ENCODE measurements at regions not wholly inside any gene's neighbourhood (a gene's known extent, or its start where the extent isn't known, plus 50 kb on each side); places are given as distances from the start of the nearest gene placed in this dataset.

- no peaks in the 10 kb centered on the region for H3K79me2 ChIP-seq (ENCODE audit: insufficient read depth, low read length)
- no peak overlapping the region for H3K9ac ChIP-seq (ENCODE audit: low read depth, low read length, poor library complexity, severe bottlenecking)
- TF ChIP-seq, protein P1, sequence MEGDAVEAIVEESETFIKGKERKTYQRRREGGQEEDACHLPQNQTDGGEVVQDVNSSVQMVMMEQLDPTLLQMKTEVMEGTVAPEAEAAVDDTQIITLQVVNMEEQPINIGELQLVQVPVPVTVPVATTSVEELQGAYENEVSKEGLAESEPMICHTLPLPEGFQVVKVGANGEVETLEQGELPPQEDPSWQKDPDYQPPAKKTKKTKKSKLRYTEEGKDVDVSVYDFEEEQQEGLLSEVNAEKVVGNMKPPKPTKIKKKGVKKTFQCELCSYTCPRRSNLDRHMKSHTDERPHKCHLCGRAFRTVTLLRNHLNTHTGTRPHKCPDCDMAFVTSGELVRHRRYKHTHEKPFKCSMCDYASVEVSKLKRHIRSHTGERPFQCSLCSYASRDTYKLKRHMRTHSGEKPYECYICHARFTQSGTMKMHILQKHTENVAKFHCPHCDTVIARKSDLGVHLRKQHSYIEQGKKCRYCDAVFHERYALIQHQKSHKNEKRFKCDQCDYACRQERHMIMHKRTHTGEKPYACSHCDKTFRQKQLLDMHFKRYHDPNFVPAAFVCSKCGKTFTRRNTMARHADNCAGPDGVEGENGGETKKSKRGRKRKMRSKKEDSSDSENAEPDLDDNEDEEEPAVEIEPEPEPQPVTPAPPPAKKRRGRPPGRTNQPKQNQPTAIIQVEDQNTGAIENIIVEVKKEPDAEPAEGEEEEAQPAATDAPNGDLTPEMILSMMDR (conservative IDR thresholded peaks at IDR 0.05; ENCODE audit: low read length) = no peak
- TF ChIP-seq EZH2phosphoT487 (IDR thresholded peaks at IDR 0.05; ENCODE audit: borderline replicate concordance) = no peak
These were observed 394.0 kb upstream of the MON1B start for GRCh38 chr16:76796978-76797377.

GRCh38 chr16:76797457-76797856 is 393.5 kb upstream of the MON1B start:
- no peaks in the 10 kb centered on the region for H4K20me1 ChIP-seq (ENCODE audit: insufficient read depth, low read length, poor library complexity, severe bottlenecking)
- no peaks in the 10 kb centered on the region for H3F3A ChIP-seq (ENCODE audit: low read depth)
- no peak overlapping the region for H3K4me2 ChIP-seq (ENCODE audit: low read depth, low read length, poor library complexity, severe bottlenecking)
- TF ChIP-seq EZH2phosphoT487 (IDR thresholded peaks at IDR 0.05; ENCODE audit: borderline replicate concordance) = no peak
- no peaks in the 10 kb centered on the region for H3K36me3 ChIP-seq (ENCODE audit: insufficient read depth, low read length)
- H3K79me2 ChIP-seq (ENCODE audit: insufficient read depth, low read length) = no peaks in the 10 kb centered on the region
- H3K9ac ChIP-seq (ENCODE audit: low read depth, low read length, poor library complexity, severe bottlenecking) = no peak overlapping the region
- H3K9me3 ChIP-seq (ENCODE audit: insufficient read depth, low read depth, low read length) = no peaks in the 10 kb centered on the region
- H2AFZ ChIP-seq (ENCODE audit: low read length) = no peak overlapping the region
- H3K4me3 ChIP-seq (ENCODE audit: low read length, poor library complexity, severe bottlenecking) = no peak overlapping the region
- H3K9me2 ChIP-seq (replicated peaks; ENCODE audit: low read depth, low read length) = no peaks in the 10 kb centered on the region
- H3K27me3 ChIP-seq (ENCODE audit: insufficient read depth, low read length, poor library complexity, severe bottlenecking) = no peaks in the 10 kb centered on the region
- no peaks in the 10 kb centered on the region for H3K4me1 ChIP-seq (ENCODE audit: insufficient read depth, low read length, poor library complexity, severe bottlenecking)

More at GRCh38 chr16:76796978-76797377, 394.0 kb upstream of the MON1B start:
- Histone ChIP-seq H3K4me2 (ENCODE audit: low read depth, low read length, poor library complexity, severe bottlenecking) (no peak overlapping the region), H3K4me3 (ENCODE audit: low read length, poor library complexity, severe bottlenecking) (no peak overlapping the region), H3K9me3 (ENCODE audit: insufficient read depth, low read depth, low read length) (no peaks in the 10 kb centered on the region), H3K4me1 (ENCODE audit: insufficient read depth, low read length, poor library complexity, severe bottlenecking) (no peaks in the 10 kb centered on the region), H2AFZ (ENCODE audit: low read length) (no peak overlapping the region), H3K36me3 (ENCODE audit: insufficient read depth, low read length) (no peaks in the 10 kb centered on the region), H3K9me2 (replicated peaks; ENCODE audit: low read depth, low read length) (no peaks in the 10 kb centered on the region), H3K27me3 (ENCODE audit: insufficient read depth, low read length, poor library complexity, severe bottlenecking) (no peaks in the 10 kb centered on the region), H4K20me1 (ENCODE audit: insufficient read depth, low read length, poor library complexity, severe bottlenecking) (no peaks in the 10 kb centered on the region), H3F3A (ENCODE audit: low read depth) (no peaks in the 10 kb centered on the region)

DNA sequence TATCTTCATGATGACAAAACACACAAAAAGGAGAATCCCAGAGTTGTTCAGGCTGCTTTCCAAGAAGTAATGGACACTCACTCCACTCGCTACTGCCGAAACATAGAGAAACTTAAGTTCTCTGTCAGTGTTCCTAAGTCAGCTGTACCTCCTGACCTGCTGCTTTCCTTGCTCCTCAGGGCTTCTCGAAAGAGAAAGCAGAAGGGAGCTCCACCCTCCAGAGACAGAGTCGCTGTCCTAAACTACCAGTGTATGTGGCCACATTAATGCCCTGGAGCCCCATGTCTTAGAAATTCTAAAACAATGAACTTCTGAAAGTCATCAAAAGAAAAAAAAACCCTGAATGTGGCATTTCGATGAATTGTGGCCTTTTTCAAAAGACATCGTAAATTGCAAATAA is 390.8 kb upstream of the MON1B start:
- TF ChIP-seq EZH2phosphoT487 (IDR thresholded peaks at IDR 0.05; ENCODE audit: borderline replicate concordance) = no peak
- TF ChIP-seq, protein P1 (conservative IDR thresholded peaks at IDR 0.05; ENCODE audit: low read length) = no peak
- no peaks in the 10 kb centered on the region for H3K79me2 ChIP-seq (ENCODE audit: insufficient read depth, low read length)
- no peak overlapping the region for H3K4me3 ChIP-seq (ENCODE audit: low read length, poor library complexity, severe bottlenecking)
- no peaks in the 10 kb centered on the region for H3K9me2 ChIP-seq (replicated peaks; ENCODE audit: low read depth, low read length)
- H4K20me1 ChIP-seq (ENCODE audit: insufficient read depth, low read length, poor library complexity, severe bottlenecking) = no peaks in the 10 kb centered on the region
- H3K36me3 ChIP-seq (ENCODE audit: insufficient read depth, low read length) = no peaks in the 10 kb centered on the region
- H3K9me3 ChIP-seq (ENCODE audit: insufficient read depth, low read depth, low read length) = no peaks in the 10 kb centered on the region
- no peaks in the 10 kb centered on the region for H3K4me1 ChIP-seq (ENCODE audit: insufficient read depth, low read length, poor library complexity, severe bottlenecking)
- no peak overlapping the region for H2AFZ ChIP-seq (ENCODE audit: low read length)
- no peaks in the 10 kb centered on the region for H3F3A ChIP-seq (ENCODE audit: low read depth)
- H3K4me2 ChIP-seq (ENCODE audit: low read depth, low read length, poor library complexity, severe bottlenecking) = no peak overlapping the region
- H3K9ac ChIP-seq (ENCODE audit: low read depth, low read length, poor library complexity, severe bottlenecking) = no peak overlapping the region
- no peaks in the 10 kb centered on the region for H3K27me3 ChIP-seq (ENCODE audit: insufficient read depth, low read length, poor library complexity, severe bottlenecking)

DNA sequence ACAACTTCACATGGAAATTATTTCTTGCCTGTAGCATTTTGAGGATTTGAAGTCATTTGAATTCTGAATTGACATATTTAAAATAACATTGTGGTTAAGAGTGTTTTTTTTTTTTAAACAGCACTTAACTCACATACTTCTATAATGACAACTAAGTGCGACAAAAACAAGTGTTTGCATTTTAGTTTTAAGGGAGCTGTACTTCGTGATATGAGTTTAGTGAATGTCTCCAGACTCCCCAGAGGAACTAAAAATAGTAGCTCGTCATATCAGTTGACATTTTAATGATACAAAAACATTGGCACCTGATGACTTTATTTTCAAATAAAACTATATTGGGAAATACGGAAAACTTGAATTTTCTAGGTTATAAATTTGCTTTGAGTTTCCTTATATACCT is 389.6 kb upstream of the MON1B start:
- Histone ChIP-seq H3F3A (ENCODE audit: low read depth) (no peaks in the 10 kb centered on the region), H2AFZ (ENCODE audit: low read length) (no peak overlapping the region)

More for the DNA sequence above, 389.6 kb upstream of the MON1B start:
- Histone ChIP-seq H3K4me1 (ENCODE audit: insufficient read depth, low read length, poor library complexity, severe bottlenecking) (no peaks in the 10 kb centered on the region), H3K36me3 (ENCODE audit: insufficient read depth, low read length) (no peaks in the 10 kb centered on the region), H3K9ac (ENCODE audit: low read depth, low read length, poor library complexity, severe bottlenecking) (no peak overlapping the region), H3K27me3 (ENCODE audit: insufficient read depth, low read length, poor library complexity, severe bottlenecking) (no peaks in the 10 kb centered on the region), H3K9me3 (ENCODE audit: insufficient read depth, low read depth, low read length) (no peaks in the 10 kb centered on the region), H3K4me2 (ENCODE audit: low read depth, low read length, poor library complexity, severe bottlenecking) (no peak overlapping the region), H3K4me3 (ENCODE audit: low read length, poor library complexity, severe bottlenecking) (no peak overlapping the region), H3K79me2 (ENCODE audit: insufficient read depth, low read length) (no peaks in the 10 kb centered on the region), H3K9me2 (replicated peaks; ENCODE audit: low read depth, low read length) (no peaks in the 10 kb centered on the region), H4K20me1 (ENCODE audit: insufficient read depth, low read length, poor library complexity, severe bottlenecking) (no peaks in the 10 kb centered on the region)
- TF ChIP-seq, protein P1 (conservative IDR thresholded peaks at IDR 0.05; ENCODE audit: low read length) = no peak
- no peak for TF ChIP-seq EZH2phosphoT487 (IDR thresholded peaks at IDR 0.05; ENCODE audit: borderline replicate concordance)
